ENCODE measurements at regions not wholly inside any gene's neighbourhood (a gene's known extent, or its start where the extent isn't known, plus 50 kb on each side); places are given as distances from the start of the nearest gene placed in this dataset.

GRCh38 chr11:25958045-25958444, 373.9 kb upstream of the ANO3 start:
- no peak for TF ChIP-seq CTCF (IDR thresholded peaks at IDR 0.05)

DNA sequence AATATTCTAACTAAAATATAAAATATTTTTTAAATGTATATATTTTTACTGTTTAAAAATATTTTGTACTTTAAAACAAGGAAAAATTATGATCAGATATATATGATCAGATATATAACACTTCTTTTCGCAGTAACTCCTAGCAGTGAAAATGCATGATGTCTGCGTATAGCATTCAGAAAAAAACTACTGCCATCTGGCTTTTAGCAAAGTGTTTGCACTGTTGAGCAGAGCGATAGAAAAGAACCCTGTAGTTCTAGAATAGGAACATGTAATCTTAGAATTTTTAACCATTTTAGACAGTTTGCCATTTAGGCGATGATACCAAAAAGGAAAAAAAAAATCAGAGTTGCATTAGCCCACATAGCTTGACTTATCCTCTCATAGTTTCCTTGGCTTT, 370.4 kb upstream of the ANO3 start:
- peak; percentile 52 for TF ChIP-seq CTCF (IDR thresholded peaks at IDR 0.05)

DNA sequence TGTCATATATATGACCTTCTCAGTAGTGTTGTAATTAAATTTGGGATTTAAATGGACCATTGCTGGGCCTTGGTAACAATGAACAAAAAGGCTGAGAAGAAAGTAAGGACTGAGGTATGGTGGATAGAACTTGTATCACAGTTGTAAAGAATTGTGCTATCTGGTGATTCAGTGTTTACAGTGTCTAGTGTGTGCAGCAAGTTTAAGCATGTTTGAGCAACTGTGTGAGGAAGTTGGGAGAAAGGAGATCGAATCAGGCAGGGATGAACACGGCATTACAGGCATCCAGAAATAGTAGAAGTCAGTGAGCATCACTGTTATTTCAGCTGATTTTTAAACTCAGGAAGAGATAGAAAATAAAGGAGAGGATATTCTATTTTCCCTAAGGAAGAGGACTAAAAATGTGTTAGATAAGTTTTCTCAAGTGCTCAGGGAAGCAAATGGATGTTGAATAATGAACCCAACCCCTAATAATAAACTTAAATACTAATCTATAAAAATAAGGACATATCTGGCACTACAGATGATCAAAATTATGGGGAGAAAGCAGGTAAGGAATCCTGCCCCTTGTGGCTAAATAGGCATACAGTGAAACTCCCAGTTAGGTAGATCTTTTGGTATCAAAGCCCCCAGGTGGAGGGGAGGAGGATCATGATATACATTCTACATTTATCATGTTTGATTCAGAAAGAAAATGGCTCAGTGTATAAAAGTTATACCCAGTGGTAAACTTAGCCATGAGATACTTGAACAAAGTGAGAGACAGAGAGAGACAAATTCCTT, 361.0 kb upstream of the ANO3 start:
- TF ChIP-seq CTCF (IDR thresholded peaks at IDR 0.05) = peak; percentile 46

GRCh38 chr11:25980091-25980490, 351.8 kb upstream of the ANO3 start:
- no peak for TF ChIP-seq CTCF (IDR thresholded peaks at IDR 0.05)

- TF ChIP-seq CTCF (IDR thresholded peaks at IDR 0.05) = peak; percentile 61; the same call in 1 of the 2 replicates
These were observed 349.9 kb upstream of the ANO3 start for GRCh38 chr11:25981998-25982397.

- TF ChIP-seq CTCF (IDR thresholded peaks at IDR 0.05) = no peak
These were observed 348.6 kb upstream of the ANO3 start for GRCh38 chr11:25983280-25983679.

DNA sequence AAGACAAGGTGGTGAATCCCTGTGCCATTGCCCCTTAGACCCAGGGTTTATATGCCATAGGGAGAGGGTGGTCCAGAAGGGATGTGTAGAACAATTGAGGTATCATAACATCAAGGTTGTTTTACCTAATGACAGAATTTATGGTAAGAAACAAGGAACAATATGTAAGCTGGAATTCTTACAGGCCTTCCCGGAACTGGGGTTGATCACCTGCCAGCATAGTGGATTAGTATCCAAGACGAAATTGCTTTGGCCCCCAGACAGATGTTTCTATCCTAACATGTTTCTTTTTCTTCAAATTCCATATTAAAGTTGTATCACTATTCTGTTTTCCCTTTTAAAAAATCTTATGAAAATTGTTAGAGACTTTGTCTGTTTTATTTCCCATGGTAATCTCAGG, 343.8 kb upstream of the ANO3 start:
- no peak for TF ChIP-seq CTCF (IDR thresholded peaks at IDR 0.05)

DNA sequence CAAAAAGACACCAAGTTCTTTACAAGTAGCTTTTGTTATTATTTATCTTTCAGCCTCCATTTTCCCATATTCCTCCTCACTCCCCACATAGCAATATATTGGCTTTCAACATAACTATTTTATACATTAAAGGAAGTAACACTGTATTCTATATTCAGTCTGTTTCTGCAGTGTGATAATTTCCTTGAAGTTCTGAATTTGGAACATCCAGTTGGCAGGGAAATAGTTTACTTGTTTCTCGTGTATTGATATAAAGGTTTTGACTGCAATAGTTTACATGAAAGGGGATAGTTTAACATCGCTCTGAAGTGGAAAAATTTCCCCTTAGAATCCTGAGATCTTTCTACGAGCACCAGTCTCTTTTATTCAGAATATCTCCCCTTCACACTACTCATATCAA, 341.5 kb upstream of the ANO3 start:
- no peak for TF ChIP-seq CTCF (IDR thresholded peaks at IDR 0.05)
